Thoracic aorta (tissue), 2 donors: ENCODE measurements at regions not wholly inside any gene's neighbourhood (a gene's known extent, or its start where the extent isn't known, plus 50 kb on each side); places are given as distances from the start of the nearest gene placed in this dataset.

Source experiments
- ATAC-seq: fragments of 150-250 bp; one replicate; pipeline ENCODE4 v1.8.0; 2017; ENCODE audit warnings: low read depth; ENCODE audit not compliant: insufficient number of reproducible peaks, low FRiP score
- DNase-seq: peaks from one replicate; pipeline ENCODE4 v3.0.0-alpha.2; 2020; ENCODE audit warnings: low spot score
- H3K27ac ChIP-seq, 2 donors: fragments of 200-600 bp; sonication (generic); 1 replicate in 1 of 2; 2 replicates in 1 of 2; pipeline ENCODE4 v1.5.1; 2016; ENCODE audit warnings: mild to moderate bottlenecking in 2 of 2, moderate library complexity in 2 of 2
- H3K27me3 ChIP-seq: fragments of 200-600 bp; sonication (generic); replicated peaks from 2 replicates; pipeline ENCODE4 v1.6.0; 2016; ENCODE audit warnings: mild to moderate bottlenecking; ENCODE audit not compliant: insufficient read depth
- H3K36me3 ChIP-seq: fragments of 200-600 bp; sonication (generic); one replicate; pipeline ENCODE4 v1.5.1; 2016
- H3K4me1 ChIP-seq, 2 donors: fragments of 200-600 bp; sonication (generic); 1 replicate in 1 of 2; 2 replicates in 1 of 2; pipeline versions ENCODE4 v1.5.1 to v1.6.0; 2016; ENCODE audit warnings: low read depth in 2 of 2, mild to moderate bottlenecking in 1 of 2; ENCODE audit not compliant: control insufficient read depth in 1 of 2
- H3K4me3 ChIP-seq: fragments of 200-600 bp; sonication (generic); 2 replicates; pipeline ENCODE4 v1.5.1; 2016; ENCODE audit warnings: mild to moderate bottlenecking
- H3K9me3 ChIP-seq: fragments of 200-600 bp; sonication (generic); 2 replicates; pipeline ENCODE4 v1.5.1; 2016
- TF ChIP-seq, protein P1 (sequence below): fragments of 200-600 bp; sonication (generic); IDR thresholded peaks from one replicate; pipeline ENCODE4 v1.5.1; 2019; ENCODE audit warnings: antibody characterized with exemption

DNA sequence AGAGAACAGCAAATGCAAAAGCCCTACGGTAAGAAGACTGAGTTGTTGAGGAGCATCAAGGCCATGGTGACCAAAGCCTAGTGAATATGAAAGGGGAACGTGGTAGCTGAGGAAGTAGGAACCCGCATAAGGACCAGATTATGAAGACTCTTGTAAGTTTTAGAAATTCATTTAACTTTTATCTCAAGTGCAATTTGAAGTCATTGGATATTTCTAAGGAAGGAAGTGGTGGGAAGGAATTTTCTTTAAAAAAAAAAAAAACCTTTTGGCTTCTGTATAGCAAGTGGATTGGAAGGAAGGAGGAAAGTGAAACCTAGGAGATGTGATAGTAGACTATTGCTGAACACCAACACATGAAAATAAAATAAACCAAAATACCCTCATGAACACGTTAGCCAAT lies 119.0 kb downstream of the TNFSF18 start:
- DNase-seq, result no peak
- Histone ChIP-seq H3K4me3 (no peak overlapping the region), H3K9me3 (no peaks in the 10 kb centered on the region), H3K36me3 (no peaks in the 10 kb centered on the region), H3K27ac (no peak overlapping the region), H3K27me3 (no peaks in the 10 kb centered on the region), H3K4me1 (peaks cover 6 to 15% of the 10 kb centered on the region in 2 donors)
- TF ChIP-seq, protein P1, sequence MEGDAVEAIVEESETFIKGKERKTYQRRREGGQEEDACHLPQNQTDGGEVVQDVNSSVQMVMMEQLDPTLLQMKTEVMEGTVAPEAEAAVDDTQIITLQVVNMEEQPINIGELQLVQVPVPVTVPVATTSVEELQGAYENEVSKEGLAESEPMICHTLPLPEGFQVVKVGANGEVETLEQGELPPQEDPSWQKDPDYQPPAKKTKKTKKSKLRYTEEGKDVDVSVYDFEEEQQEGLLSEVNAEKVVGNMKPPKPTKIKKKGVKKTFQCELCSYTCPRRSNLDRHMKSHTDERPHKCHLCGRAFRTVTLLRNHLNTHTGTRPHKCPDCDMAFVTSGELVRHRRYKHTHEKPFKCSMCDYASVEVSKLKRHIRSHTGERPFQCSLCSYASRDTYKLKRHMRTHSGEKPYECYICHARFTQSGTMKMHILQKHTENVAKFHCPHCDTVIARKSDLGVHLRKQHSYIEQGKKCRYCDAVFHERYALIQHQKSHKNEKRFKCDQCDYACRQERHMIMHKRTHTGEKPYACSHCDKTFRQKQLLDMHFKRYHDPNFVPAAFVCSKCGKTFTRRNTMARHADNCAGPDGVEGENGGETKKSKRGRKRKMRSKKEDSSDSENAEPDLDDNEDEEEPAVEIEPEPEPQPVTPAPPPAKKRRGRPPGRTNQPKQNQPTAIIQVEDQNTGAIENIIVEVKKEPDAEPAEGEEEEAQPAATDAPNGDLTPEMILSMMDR, result no peak
- ATAC-seq, result no peak

DNA sequence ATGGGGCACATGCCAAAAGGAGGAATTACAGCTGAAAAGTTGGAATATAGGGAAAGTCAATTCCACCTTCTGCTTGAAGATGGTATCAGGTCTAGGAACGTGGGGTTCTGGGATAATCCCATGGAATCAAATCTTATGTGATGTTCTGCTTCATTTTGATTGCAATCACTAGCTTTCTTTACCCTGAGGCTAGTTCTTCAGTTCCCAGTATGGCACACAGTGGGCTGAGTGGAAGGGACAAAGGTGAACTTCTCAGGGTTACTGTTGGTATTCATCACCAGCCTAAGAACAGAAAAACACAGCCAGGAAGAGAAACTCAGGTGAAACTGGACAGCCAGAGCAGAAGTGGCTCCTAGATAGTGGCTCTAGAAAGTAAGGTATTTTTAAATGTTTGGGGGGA lies 117.8 kb downstream of the TNFSF18 start:
- TF ChIP-seq, protein P1, result no peak
- Histone ChIP-seq H3K4me1 (peaks cover 6 to 15% of the 10 kb centered on the region in 2 donors), H3K27ac (no peak overlapping the region), H3K36me3 (no peaks in the 10 kb centered on the region), H3K27me3 (no peaks in the 10 kb centered on the region), H3K9me3 (no peaks in the 10 kb centered on the region), H3K4me3 (no peak overlapping the region)
- ATAC-seq, result no peak
- no peak for DNase-seq

DNA sequence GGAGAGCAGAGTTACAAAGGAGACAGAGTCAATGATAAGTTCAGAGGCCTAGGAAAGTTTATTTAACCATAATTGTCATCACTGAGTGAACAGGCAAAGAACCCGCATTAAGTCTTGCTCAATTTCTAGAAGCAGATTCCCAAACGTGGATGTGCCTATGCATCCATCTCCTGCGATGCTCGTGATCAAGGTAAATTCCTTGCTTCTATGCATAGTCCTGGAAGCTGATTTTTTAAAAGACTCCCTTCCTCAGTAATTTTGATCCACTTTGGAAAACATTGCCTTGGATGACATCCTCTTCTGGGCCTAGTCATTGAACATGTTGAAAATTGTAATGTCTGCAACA lies 116.4 kb downstream of the TNFSF18 start:
- ATAC-seq (no peak), DNase-seq (no peak)
- H3K27ac ChIP-seq, result peak overlapping the region; percentile 40 to 47
- H3K4me3 ChIP-seq, result no peak overlapping the region
- H3K27me3 ChIP-seq, result no peaks in the 10 kb centered on the region
- peaks cover 6 to 15% of the 10 kb centered on the region in 2 donors for H3K4me1 ChIP-seq
- TF ChIP-seq, protein P1, result no peak
- no peaks in the 10 kb centered on the region for H3K9me3 ChIP-seq
- no peaks in the 10 kb centered on the region for H3K36me3 ChIP-seq

DNA sequence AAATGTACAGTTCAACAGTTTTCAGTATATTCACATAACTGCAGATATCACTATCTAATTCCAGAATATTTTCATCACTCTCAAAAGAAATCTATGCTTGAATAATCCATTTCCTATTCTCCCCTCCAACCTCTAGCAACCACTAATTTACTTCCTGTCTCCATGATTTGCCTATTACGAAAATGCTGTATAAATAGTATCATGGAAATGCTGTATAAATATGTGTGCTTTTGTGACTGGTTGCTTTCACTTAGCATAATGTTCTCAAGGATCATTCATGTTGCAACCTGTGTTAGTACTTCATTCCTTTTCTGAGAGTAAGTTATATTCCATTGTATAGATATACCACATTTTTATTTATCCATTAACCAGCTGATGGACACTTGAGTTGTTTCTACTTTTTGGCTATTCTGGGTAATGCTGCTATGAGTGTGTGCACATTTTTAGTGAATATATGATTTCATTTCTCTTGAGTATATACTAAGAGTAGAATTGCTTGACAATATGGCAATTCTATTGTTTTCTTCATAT lies 115.6 kb downstream of the TNFSF18 start:
- Histone ChIP-seq H3K36me3 (no peaks in the 10 kb centered on the region), H3K27ac (peak overlapping the region in 1 of 2 donors; percentile 47), H3K9me3 (no peaks in the 10 kb centered on the region), H3K4me3 (no peak overlapping the region), H3K27me3 (no peaks in the 10 kb centered on the region), H3K4me1 (peaks cover 6 to 15% of the 10 kb centered on the region in 2 donors)
- DNase-seq, result no peak
- ATAC-seq, result no peak
- TF ChIP-seq, protein P1, result no peak

DNA sequence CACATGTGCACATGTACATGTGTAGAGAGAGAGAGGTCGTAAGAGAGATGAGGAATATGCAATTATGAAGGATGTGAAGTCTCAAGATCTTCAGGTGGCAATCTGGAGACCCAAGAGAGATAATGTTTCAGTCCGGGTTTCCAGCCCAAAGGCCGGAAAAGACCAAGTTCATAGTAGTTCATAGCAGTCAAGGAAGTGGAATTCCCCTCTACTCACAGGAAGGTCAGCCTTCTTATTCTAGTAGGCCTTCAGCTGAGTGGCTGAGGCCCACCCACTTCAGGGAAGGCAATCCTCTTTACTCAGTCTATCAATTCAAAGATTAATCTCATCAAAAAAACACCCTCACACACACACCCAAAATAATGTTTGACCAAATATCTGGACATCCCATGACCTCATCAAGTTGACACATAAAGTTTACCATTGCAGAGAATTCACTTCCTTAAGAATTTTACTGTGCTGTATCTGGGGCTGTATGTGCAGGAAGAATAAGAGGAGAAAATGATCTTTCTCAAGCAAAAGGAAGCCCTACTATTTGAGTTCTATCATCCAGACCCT lies 114.6 kb downstream of the TNFSF18 start:
- ATAC-seq, result no peak
- Histone ChIP-seq H3K4me1 (peaks cover 6 to 16% of the 10 kb centered on the region in 2 donors), H3K27ac (no peak overlapping the region), H3K36me3 (no peaks in the 10 kb centered on the region), H3K27me3 (no peaks in the 10 kb centered on the region), H3K9me3 (no peaks in the 10 kb centered on the region), H3K4me3 (no peak overlapping the region)
- TF ChIP-seq, protein P1, result no peak
- no peak for DNase-seq
